ENCODE measurements at regions not wholly inside any gene's neighbourhood (a gene's known extent, or its start where the extent isn't known, plus 50 kb on each side); places are given as distances from the start of the nearest gene placed in this dataset.

GRCh38 chr1:22296701-22297591, 154.0 kb upstream of the WNT4 start:
- TF ChIP-seq, protein P1, sequence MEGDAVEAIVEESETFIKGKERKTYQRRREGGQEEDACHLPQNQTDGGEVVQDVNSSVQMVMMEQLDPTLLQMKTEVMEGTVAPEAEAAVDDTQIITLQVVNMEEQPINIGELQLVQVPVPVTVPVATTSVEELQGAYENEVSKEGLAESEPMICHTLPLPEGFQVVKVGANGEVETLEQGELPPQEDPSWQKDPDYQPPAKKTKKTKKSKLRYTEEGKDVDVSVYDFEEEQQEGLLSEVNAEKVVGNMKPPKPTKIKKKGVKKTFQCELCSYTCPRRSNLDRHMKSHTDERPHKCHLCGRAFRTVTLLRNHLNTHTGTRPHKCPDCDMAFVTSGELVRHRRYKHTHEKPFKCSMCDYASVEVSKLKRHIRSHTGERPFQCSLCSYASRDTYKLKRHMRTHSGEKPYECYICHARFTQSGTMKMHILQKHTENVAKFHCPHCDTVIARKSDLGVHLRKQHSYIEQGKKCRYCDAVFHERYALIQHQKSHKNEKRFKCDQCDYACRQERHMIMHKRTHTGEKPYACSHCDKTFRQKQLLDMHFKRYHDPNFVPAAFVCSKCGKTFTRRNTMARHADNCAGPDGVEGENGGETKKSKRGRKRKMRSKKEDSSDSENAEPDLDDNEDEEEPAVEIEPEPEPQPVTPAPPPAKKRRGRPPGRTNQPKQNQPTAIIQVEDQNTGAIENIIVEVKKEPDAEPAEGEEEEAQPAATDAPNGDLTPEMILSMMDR (IDR thresholded peaks at IDR 0.05), result no peak
- H3K27me3 ChIP-seq, result no peaks in the 10 kb centered on the region

GRCh38 chr1:22297999-22298398, 153.7 kb upstream of the ZBTB40 start:
- H3K9me3 ChIP-seq, result peaks cover 0 to 14% of the 10 kb centered on the region in 2 donors
- H3K4me3 ChIP-seq, result no peak overlapping the region
- no peak for DNase-seq (ENCODE audit: low spot score)
- no peak overlapping the region for H3K27ac ChIP-seq
- H3K4me1 ChIP-seq, result no peaks in the 10 kb centered on the region
- no peaks in the 10 kb centered on the region for H3K36me3 ChIP-seq
- TF ChIP-seq, protein P1 (IDR thresholded peaks at IDR 0.05), result no peak
- H3K27me3 ChIP-seq, result no peaks in the 10 kb centered on the region

More at GRCh38 chr1:22296701-22297591, 154.0 kb upstream of the WNT4 start:
- H3K36me3 ChIP-seq, result no peaks in the 10 kb centered on the region
- H3K9me3 ChIP-seq, result peaks cover 0 to 12% of the 10 kb centered on the region in 2 donors
- no peak for DNase-seq (ENCODE audit: low spot score)
- H3K4me3 ChIP-seq, result no peak overlapping the region
- no peaks in the 10 kb centered on the region for H3K4me1 ChIP-seq
- H3K27ac ChIP-seq, result no peak overlapping the region

DNA sequence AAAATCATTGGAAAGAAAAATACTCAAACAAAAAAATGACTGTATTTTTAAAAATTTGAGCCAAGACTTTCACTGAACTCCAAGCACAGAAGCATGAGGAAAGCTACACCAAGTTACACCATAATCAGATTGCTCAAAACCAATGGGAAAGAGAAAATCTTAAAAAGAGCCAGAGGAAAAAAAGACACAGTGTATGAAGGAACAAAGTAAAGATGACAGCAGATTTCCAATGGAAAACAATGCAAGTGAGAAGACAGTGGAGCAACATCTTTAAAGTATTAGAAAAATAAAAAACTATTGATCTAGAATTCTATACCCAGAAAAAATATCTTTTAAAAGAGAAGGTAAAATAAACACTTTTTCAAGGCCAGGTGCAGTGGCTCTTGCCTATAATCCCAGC, 147.8 kb upstream of the ZBTB40 start:
- TF ChIP-seq, protein P1 (IDR thresholded peaks at IDR 0.05), result no peak
- no peaks in the 10 kb centered on the region for H3K36me3 ChIP-seq
- H3K27me3 ChIP-seq, result no peaks in the 10 kb centered on the region
- no peaks in the 10 kb centered on the region for H3K4me1 ChIP-seq
- no peak for DNase-seq (ENCODE audit: low spot score)
- H3K9me3 ChIP-seq, result peaks cover 0 to 14% of the 10 kb centered on the region in 2 donors
- H3K4me3 ChIP-seq, result no peak overlapping the region
- H3K27ac ChIP-seq, result no peak overlapping the region

DNA sequence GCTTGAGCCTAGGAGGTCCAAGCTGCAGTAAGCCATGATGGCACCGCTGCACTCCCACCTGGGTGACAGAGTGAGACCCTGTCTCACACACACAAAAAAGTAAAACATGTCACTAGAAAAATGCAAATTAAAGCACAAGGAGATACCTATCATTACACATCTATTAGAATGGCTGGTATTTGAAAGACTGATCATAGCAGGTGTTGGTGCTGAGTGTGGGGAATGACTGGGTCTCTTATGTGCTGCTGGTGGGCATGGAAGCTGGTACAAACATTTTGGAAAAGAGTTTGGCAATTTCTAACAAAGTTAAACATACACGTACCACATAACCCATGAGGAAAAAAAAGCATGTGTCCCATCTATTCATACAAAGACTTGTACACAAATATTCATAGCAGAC, 142.1 kb upstream of the ZBTB40 start:
- DNase-seq (ENCODE audit: low spot score), result no peak
- TF ChIP-seq, protein P1 (IDR thresholded peaks at IDR 0.05), result no peak
- Histone ChIP-seq H3K36me3 (no peaks in the 10 kb centered on the region), H3K9me3 (no peaks in the 10 kb centered on the region), H3K4me1 (no peaks in the 10 kb centered on the region), H3K4me3 (no peak overlapping the region), H3K27me3 (no peaks in the 10 kb centered on the region), H3K27ac (no peak overlapping the region)

- no peaks in the 10 kb centered on the region for H3K36me3 ChIP-seq
- H3K4me1 ChIP-seq, result no peaks in the 10 kb centered on the region
- H3K9me3 ChIP-seq, result no peaks in the 10 kb centered on the region
- TF ChIP-seq, protein P1 (IDR thresholded peaks at IDR 0.05), result no peak
- no peak overlapping the region for H3K27ac ChIP-seq
- no peaks in the 10 kb centered on the region for H3K27me3 ChIP-seq
- no peak for DNase-seq (ENCODE audit: low spot score)
- no peak overlapping the region for H3K4me3 ChIP-seq
Measured at GRCh38 chr1:22311461-22311860, 140.2 kb upstream of the ZBTB40 start.
